Memory B cell (primary cell): ENCODE measurements at regions not wholly inside any gene's neighbourhood (a gene's known extent, or its start where the extent isn't known, plus 50 kb on each side); places are given as distances from the start of the nearest gene placed in this dataset.

ENCODE experiments used
- ATAC-seq: fragments of 150-1000 bp; cut with Tn5 transposase; 2 replicates; pipeline ENCODE4 v1.10.0; 2021; ENCODE audit warnings: low read depth, mild to moderate bottlenecking, moderate library complexity
- DNase-seq, 2 donors: peaks; one replicate each; pipeline ENCODE4 v3.0.0; 2022; ENCODE audit warnings: low spot score in 2 of 2
- H3K27ac Mint-ChIP-seq: one replicate; pipeline ENCODE4 v1.8.0; 2022; ENCODE audit warnings: mild to moderate bottlenecking, moderate library complexity, mixed read lengths
- H3K27me3 Mint-ChIP-seq: one replicate; pipeline ENCODE4 v1.8.0; 2022; ENCODE audit warnings: mixed read lengths
- H3K36me3 Mint-ChIP-seq: one replicate; pipeline ENCODE4 v1.8.0; 2022; ENCODE audit warnings: mild to moderate bottlenecking, mixed read lengths
- H3K4me1 Mint-ChIP-seq: one replicate; pipeline ENCODE4 v1.8.0; 2022; ENCODE audit warnings: mixed read lengths
- H3K4me3 Mint-ChIP-seq: one replicate; pipeline ENCODE4 v1.8.0; 2022; ENCODE audit warnings: mild to moderate bottlenecking, moderate library complexity, mixed read lengths
- H3K9me3 Mint-ChIP-seq: one replicate; pipeline ENCODE4 v1.8.0; 2022; ENCODE audit warnings: mixed read lengths

- H3K27ac Mint-ChIP-seq = no peak overlapping the region
- peaks cover 10% of the 10 kb centered on the region for H3K27me3 Mint-ChIP-seq
- no peak for DNase-seq
- no peaks in the 10 kb centered on the region for H3K36me3 Mint-ChIP-seq
- ATAC-seq = no peak
- H3K4me3 Mint-ChIP-seq = no peak overlapping the region
- H3K4me1 Mint-ChIP-seq = no peaks in the 10 kb centered on the region
- no peaks in the 10 kb centered on the region for H3K9me3 Mint-ChIP-seq
These were observed 266.3 kb downstream of the ERMARD start for GRCh38 chr6:170017603-170018320.

GRCh38 chr6:170013815-170014214 is 262.4 kb downstream of the ERMARD start:
- H3K9me3 Mint-ChIP-seq = no peaks in the 10 kb centered on the region
- ATAC-seq = no peak
- no peak overlapping the region for H3K27ac Mint-ChIP-seq
- no peak overlapping the region for H3K4me3 Mint-ChIP-seq
- H3K27me3 Mint-ChIP-seq = peaks cover 11% of the 10 kb centered on the region
- no peak for DNase-seq
- no peaks in the 10 kb centered on the region for H3K4me1 Mint-ChIP-seq
- no peaks in the 10 kb centered on the region for H3K36me3 Mint-ChIP-seq

GRCh38 chr6:170012037-170012330 is 260.6 kb downstream of the ERMARD start:
- no peaks in the 10 kb centered on the region for H3K36me3 Mint-ChIP-seq
- no peak overlapping the region for H3K27ac Mint-ChIP-seq
- peaks cover 11% of the 10 kb centered on the region for H3K27me3 Mint-ChIP-seq
- H3K4me1 Mint-ChIP-seq = no peaks in the 10 kb centered on the region
- DNase-seq (no peak), ATAC-seq (no peak)
- no peak overlapping the region for H3K4me3 Mint-ChIP-seq
- H3K9me3 Mint-ChIP-seq = no peaks in the 10 kb centered on the region

GRCh38 chr6:170011204-170012036 is 260.0 kb downstream of the ERMARD start:
- DNase-seq (no peak), ATAC-seq (no peak)
- H3K4me1 Mint-ChIP-seq = no peaks in the 10 kb centered on the region
- no peaks in the 10 kb centered on the region for H3K9me3 Mint-ChIP-seq
- H3K27me3 Mint-ChIP-seq = peaks cover 11% of the 10 kb centered on the region
- no peak overlapping the region for H3K27ac Mint-ChIP-seq
- no peak overlapping the region for H3K4me3 Mint-ChIP-seq
- H3K36me3 Mint-ChIP-seq = no peaks in the 10 kb centered on the region

GRCh38 chr6:170010665-170011203 is 259.3 kb downstream of the ERMARD start:
- Mint-ChIP-seq H3K9me3 (no peaks in the 10 kb centered on the region), H3K4me3 (no peak overlapping the region), H3K27ac (no peak overlapping the region), H3K4me1 (no peaks in the 10 kb centered on the region), H3K27me3 (peaks cover 11% of the 10 kb centered on the region), H3K36me3 (no peaks in the 10 kb centered on the region)
- no peak for ATAC-seq
- no peak for DNase-seq

- H3K27ac Mint-ChIP-seq = no peak overlapping the region
- DNase-seq (no peak), ATAC-seq (no peak)
- H3K36me3 Mint-ChIP-seq = peaks cover 4% of the 10 kb centered on the region
- peaks cover 8% of the 10 kb centered on the region for H3K9me3 Mint-ChIP-seq
- no peak overlapping the region for H3K4me3 Mint-ChIP-seq
- H3K27me3 Mint-ChIP-seq = peaks cover 7% of the 10 kb centered on the region
- H3K4me1 Mint-ChIP-seq = no peaks in the 10 kb centered on the region
These were observed 256.9 kb downstream of the ERMARD start for GRCh38 chr6:170008294-170008785.

GRCh38 chr6:170007468-170008293 is 256.3 kb downstream of the ERMARD start:
- Mint-ChIP-seq H3K9me3 (peaks cover 8% of the 10 kb centered on the region), H3K27me3 (peaks cover 7% of the 10 kb centered on the region), H3K27ac (no peak overlapping the region), H3K36me3 (peaks cover 4% of the 10 kb centered on the region), H3K4me3 (no peak overlapping the region), H3K4me1 (no peaks in the 10 kb centered on the region)
- ATAC-seq (no peak), DNase-seq (no peak)

GRCh38 chr6:170006900-170007467 is 255.6 kb downstream of the ERMARD start:
- DNase-seq (no peak), ATAC-seq (no peak)
- Mint-ChIP-seq H3K27me3 (peaks cover 8% of the 10 kb centered on the region), H3K36me3 (peaks cover 6% of the 10 kb centered on the region), H3K4me3 (no peak overlapping the region), H3K27ac (no peak overlapping the region), H3K4me1 (no peaks in the 10 kb centered on the region), H3K9me3 (peaks cover 14% of the 10 kb centered on the region)

GRCh38 chr6:170006071-170006899 is 254.9 kb downstream of the ERMARD start:
- H3K4me1 Mint-ChIP-seq = no peaks in the 10 kb centered on the region

GRCh38 chr6:170005665-170006064 is 254.2 kb downstream of the ERMARD start:
- Mint-ChIP-seq H3K4me3 (no peak overlapping the region), H3K4me1 (no peaks in the 10 kb centered on the region), H3K27me3 (peaks cover 5% of the 10 kb centered on the region), H3K27ac (no peak overlapping the region), H3K9me3 (peaks cover 14% of the 10 kb centered on the region), H3K36me3 (peaks cover 6% of the 10 kb centered on the region)
- DNase-seq = no peak
- no peak for ATAC-seq

More at GRCh38 chr6:170006071-170006899, 254.9 kb downstream of the ERMARD start:
- Mint-ChIP-seq H3K27ac (no peak overlapping the region), H3K27me3 (peaks cover 5% of the 10 kb centered on the region), H3K9me3 (peaks cover 14% of the 10 kb centered on the region), H3K4me3 (no peak overlapping the region), H3K36me3 (peaks cover 6% of the 10 kb centered on the region)
- DNase-seq = no peak
- no peak for ATAC-seq

- Mint-ChIP-seq H3K9me3 (peaks cover 14% of the 10 kb centered on the region), H3K4me3 (no peak overlapping the region), H3K36me3 (peaks cover 6% of the 10 kb centered on the region), H3K27ac (no peak overlapping the region), H3K4me1 (no peaks in the 10 kb centered on the region), H3K27me3 (peaks cover 5% of the 10 kb centered on the region)
- ATAC-seq (no peak), DNase-seq (no peak)
These were observed 253.3 kb downstream of the ERMARD start for GRCh38 chr6:170004585-170005210.

GRCh38 chr6:170003451-170004160 is 252.2 kb downstream of the ERMARD start:
- no peak for DNase-seq
- ATAC-seq = no peak
- H3K9me3 Mint-ChIP-seq = peaks cover 14% of the 10 kb centered on the region
- H3K4me1 Mint-ChIP-seq = no peaks in the 10 kb centered on the region
- no peak overlapping the region for H3K4me3 Mint-ChIP-seq
- peaks cover 6% of the 10 kb centered on the region for H3K36me3 Mint-ChIP-seq
- H3K27ac Mint-ChIP-seq = no peak overlapping the region
- H3K27me3 Mint-ChIP-seq = peaks cover 2% of the 10 kb centered on the region
